ENCODE measurements at regions not wholly inside any gene's neighbourhood (a gene's known extent, or its start where the extent isn't known, plus 50 kb on each side); places are given as distances from the start of the nearest gene placed in this dataset.

DNA sequence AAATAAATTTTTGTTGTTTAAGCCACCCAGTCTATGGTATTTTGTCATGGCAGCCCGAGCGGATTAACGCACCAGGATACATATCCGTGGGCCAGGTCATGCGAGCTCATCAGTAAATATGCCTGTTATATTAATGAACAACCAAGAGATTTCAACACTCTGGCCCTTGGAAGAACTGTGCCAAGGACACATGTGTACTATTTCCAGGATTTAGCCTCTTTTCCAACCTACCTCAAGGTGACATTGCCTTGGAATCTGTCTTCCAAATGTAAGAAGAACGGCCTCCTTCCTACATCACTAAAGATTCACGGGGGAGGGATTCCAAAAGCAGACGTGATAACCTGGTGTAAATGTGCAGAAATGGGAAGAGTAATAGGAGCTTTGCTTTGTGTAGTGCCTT, 72.8 kb upstream of the DYNLRB2 start:
- intact Hi-C loops (cut with DNase I) = no loop called here
- no peaks in the 10 kb centered on the region for H3K36me3 ChIP-seq (replicated peaks in 1 of 2)
- H3K27ac ChIP-seq = no peak overlapping the region
- no peak for DNase-seq
- no peak for TF ChIP-seq POLR2A (IDR thresholded peaks at IDR 0.05)
- TF ChIP-seq, protein P1, sequence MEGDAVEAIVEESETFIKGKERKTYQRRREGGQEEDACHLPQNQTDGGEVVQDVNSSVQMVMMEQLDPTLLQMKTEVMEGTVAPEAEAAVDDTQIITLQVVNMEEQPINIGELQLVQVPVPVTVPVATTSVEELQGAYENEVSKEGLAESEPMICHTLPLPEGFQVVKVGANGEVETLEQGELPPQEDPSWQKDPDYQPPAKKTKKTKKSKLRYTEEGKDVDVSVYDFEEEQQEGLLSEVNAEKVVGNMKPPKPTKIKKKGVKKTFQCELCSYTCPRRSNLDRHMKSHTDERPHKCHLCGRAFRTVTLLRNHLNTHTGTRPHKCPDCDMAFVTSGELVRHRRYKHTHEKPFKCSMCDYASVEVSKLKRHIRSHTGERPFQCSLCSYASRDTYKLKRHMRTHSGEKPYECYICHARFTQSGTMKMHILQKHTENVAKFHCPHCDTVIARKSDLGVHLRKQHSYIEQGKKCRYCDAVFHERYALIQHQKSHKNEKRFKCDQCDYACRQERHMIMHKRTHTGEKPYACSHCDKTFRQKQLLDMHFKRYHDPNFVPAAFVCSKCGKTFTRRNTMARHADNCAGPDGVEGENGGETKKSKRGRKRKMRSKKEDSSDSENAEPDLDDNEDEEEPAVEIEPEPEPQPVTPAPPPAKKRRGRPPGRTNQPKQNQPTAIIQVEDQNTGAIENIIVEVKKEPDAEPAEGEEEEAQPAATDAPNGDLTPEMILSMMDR (IDR thresholded peaks at IDR 0.05) = no peak
- no peak overlapping the region for H3K4me3 ChIP-seq
- no peaks in the 10 kb centered on the region for H3K9me3 ChIP-seq (replicated peaks in 1 of 3)
- WGBS, 4 donors = 70 to 85% (median 74%) methylated on average over 8 of the region's 8 CpGs
- peaks cover 0 to 7% of the 10 kb centered on the region in 2 donors for H3K4me1 ChIP-seq (replicated peaks in 1 of 2)
- no peaks in the 10 kb centered on the region for H3K27me3 ChIP-seq

DNA sequence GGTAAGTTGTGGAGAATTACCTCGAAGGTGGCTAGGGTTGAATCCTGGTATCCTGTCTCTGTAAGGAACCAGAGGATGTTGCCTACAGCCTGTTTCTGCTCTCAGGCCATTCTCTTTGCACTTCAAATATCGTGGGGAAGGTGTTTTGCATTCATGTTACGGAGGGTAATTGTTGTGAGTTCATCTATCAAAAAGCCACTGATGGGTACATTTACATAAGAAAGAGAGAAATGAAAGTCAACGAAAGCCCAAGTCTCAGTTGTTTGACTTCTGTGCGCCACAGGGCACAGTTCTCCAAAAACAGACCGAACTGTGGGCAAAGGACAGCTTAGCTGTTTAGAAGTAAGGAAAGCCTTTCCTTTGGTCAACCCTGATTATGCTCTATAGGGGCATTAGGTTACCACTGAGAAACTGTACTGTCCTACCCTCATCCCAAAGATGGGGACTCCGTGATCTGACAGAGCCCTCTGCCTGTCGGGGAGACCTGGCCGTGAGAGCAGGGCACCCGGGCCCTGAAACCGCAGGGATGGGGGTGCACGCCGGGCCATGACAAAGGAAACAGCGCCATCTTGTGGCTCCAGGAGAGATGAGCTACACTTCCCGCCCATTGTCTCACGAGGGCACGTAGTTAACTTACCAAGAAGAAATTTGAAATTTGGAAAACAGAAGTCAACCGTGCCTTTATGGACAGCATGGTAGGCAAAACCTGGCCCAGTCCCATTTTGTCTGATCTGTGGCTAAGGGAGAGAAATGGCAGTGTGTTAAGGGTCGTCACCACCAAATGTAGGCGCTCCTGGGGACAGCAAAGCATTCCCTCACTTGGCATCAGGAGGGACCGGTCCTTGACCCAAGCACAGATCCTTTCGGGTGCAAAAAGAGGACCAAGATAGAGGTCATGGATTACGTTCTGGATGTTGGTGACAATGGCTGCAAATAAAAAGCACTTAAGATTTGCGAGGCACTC, 74.5 kb upstream of the DYNLRB2 start:
- no peaks in the 10 kb centered on the region for H3K36me3 ChIP-seq (replicated peaks in 1 of 2)
- no peak overlapping the region for H3K4me3 ChIP-seq
- H3K27me3 ChIP-seq = no peaks in the 10 kb centered on the region
- DNase-seq = peak; percentile 47 to 78 (median 66)
- no peak overlapping the region for H3K27ac ChIP-seq
- no peak for TF ChIP-seq POLR2A (IDR thresholded peaks at IDR 0.05)
- TF ChIP-seq, protein P1 (IDR thresholded peaks at IDR 0.05) = peak; percentile 55 to 82 (median 73)
- 30 to 43% (median 35%) methylated on average over 18 to 24 of the region's 24 CpGs for WGBS, 4 donors
- H3K9me3 ChIP-seq (replicated peaks in 1 of 3) = no peaks in the 10 kb centered on the region
- intact Hi-C loops (cut with DNase I) = no loop called here
- peaks cover 0 to 7% of the 10 kb centered on the region in 2 donors for H3K4me1 ChIP-seq (replicated peaks in 1 of 2)

- intact Hi-C loops (cut with DNase I) = no loop called here
Measured at GRCh38 chr16:80463751-80464495, 76.9 kb upstream of the DYNLRB2 start.

GRCh38 chr16:80463326-80463725, 77.5 kb upstream of the DYNLRB2 start:
- no peaks in the 10 kb centered on the region for H3K36me3 ChIP-seq (replicated peaks in 1 of 2)
- intact Hi-C loops (cut with DNase I) = no loop called here
- DNase-seq = no peak
- TF ChIP-seq POLR2A (IDR thresholded peaks at IDR 0.05) = no peak
- TF ChIP-seq, protein P1 (IDR thresholded peaks at IDR 0.05) = no peak
- H3K4me1 ChIP-seq (replicated peaks in 1 of 2) = peaks cover 0 to 7% of the 10 kb centered on the region in 2 donors
- no peaks in the 10 kb centered on the region for H3K27me3 ChIP-seq
- no peaks in the 10 kb centered on the region for H3K9me3 ChIP-seq (replicated peaks in 1 of 3)
- whole genome bisulfite sequencing, 4 donors = 64 to 74% (median 65%) methylated on average over 2 of the region's 2 CpGs
- H3K27ac ChIP-seq = no peak overlapping the region
- no peak overlapping the region for H3K4me3 ChIP-seq

More at GRCh38 chr16:80463751-80464495, 76.9 kb upstream of the DYNLRB2 start:
- H3K4me3 ChIP-seq = no peak overlapping the region
- no peaks in the 10 kb centered on the region for H3K9me3 ChIP-seq (replicated peaks in 1 of 3)
- H3K27ac ChIP-seq = no peak overlapping the region
- peaks cover 0 to 7% of the 10 kb centered on the region in 2 donors for H3K4me1 ChIP-seq (replicated peaks in 1 of 2)
- 73 to 87% (median 78%) methylated on average over 8 of the region's 8 CpGs for WGBS, 4 donors
- H3K27me3 ChIP-seq = no peaks in the 10 kb centered on the region
- no peaks in the 10 kb centered on the region for H3K36me3 ChIP-seq (replicated peaks in 1 of 2)
- no peak for DNase-seq
- TF ChIP-seq, protein P1 (IDR thresholded peaks at IDR 0.05) = no peak
- no peak for TF ChIP-seq POLR2A (IDR thresholded peaks at IDR 0.05)
